ENCODE measurements at regions not wholly inside any gene's neighbourhood (a gene's known extent, or its start where the extent isn't known, plus 50 kb on each side); places are given as distances from the start of the nearest gene placed in this dataset.

- TF ChIP-seq, protein P1, sequence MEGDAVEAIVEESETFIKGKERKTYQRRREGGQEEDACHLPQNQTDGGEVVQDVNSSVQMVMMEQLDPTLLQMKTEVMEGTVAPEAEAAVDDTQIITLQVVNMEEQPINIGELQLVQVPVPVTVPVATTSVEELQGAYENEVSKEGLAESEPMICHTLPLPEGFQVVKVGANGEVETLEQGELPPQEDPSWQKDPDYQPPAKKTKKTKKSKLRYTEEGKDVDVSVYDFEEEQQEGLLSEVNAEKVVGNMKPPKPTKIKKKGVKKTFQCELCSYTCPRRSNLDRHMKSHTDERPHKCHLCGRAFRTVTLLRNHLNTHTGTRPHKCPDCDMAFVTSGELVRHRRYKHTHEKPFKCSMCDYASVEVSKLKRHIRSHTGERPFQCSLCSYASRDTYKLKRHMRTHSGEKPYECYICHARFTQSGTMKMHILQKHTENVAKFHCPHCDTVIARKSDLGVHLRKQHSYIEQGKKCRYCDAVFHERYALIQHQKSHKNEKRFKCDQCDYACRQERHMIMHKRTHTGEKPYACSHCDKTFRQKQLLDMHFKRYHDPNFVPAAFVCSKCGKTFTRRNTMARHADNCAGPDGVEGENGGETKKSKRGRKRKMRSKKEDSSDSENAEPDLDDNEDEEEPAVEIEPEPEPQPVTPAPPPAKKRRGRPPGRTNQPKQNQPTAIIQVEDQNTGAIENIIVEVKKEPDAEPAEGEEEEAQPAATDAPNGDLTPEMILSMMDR (IDR thresholded peaks at IDR 0.05; ENCODE audit: low read depth, low read length): no peak
- no peak for TF ChIP-seq POLR2A (IDR thresholded peaks at IDR 0.05; ENCODE audit: extremely low read depth, insufficient read length)
- TF ChIP-seq MYC (IDR thresholded peaks at IDR 0.05; ENCODE audit: low read depth, low read length): no peak
These were observed 94.4 kb upstream of the LDAH start for GRCh38 chr2:20917287-20917660.

All from NB4 (cell line).